ENCODE measurements at regions not wholly inside any gene's neighbourhood (a gene's known extent, or its start where the extent isn't known, plus 50 kb on each side); places are given as distances from the start of the nearest gene placed in this dataset.

GRCh38 chr9:79779901-79780300 lies 208.1 kb downstream of the TLE4 start:
- Histone ChIP-seq H3K36me3 (no peaks in the 10 kb centered on the region), H3K4me3 (no peak overlapping the region), H3K27ac (no peak overlapping the region), H3K27me3 (no peaks in the 10 kb centered on the region), H3K4me1 (no peaks in the 10 kb centered on the region), H3K9me3 (no peaks in the 10 kb centered on the region)
- ATAC-seq (no peak), DNase-seq (no peak)
- TF ChIP-seq CTCF (IDR thresholded peaks at IDR 0.05): no peak
- intact Hi-C loops (cut with DNase I): no loop called here

- no peaks in the 10 kb centered on the region for H3K27me3 ChIP-seq
- no peak overlapping the region for H3K4me3 ChIP-seq
- intact Hi-C loops (cut with DNase I): no loop called here
- H3K9me3 ChIP-seq: no peaks in the 10 kb centered on the region
- DNase-seq (no peak), ATAC-seq (no peak)
- no peaks in the 10 kb centered on the region for H3K4me1 ChIP-seq
- H3K36me3 ChIP-seq: no peaks in the 10 kb centered on the region
- TF ChIP-seq CTCF (IDR thresholded peaks at IDR 0.05): no peak
- no peak overlapping the region for H3K27ac ChIP-seq
These were observed 206.8 kb downstream of the TLE4 start for GRCh38 chr9:79778581-79778980.

GRCh38 chr9:79776581-79776980 lies 204.8 kb downstream of the TLE4 start:
- H3K36me3 ChIP-seq: no peaks in the 10 kb centered on the region
- H3K9me3 ChIP-seq: no peaks in the 10 kb centered on the region
- intact Hi-C loops (cut with DNase I): no loop called here
- H3K4me1 ChIP-seq: no peaks in the 10 kb centered on the region
- no peaks in the 10 kb centered on the region for H3K27me3 ChIP-seq
- H3K4me3 ChIP-seq: no peak overlapping the region
- no peak overlapping the region for H3K27ac ChIP-seq
- no peak for TF ChIP-seq CTCF (IDR thresholded peaks at IDR 0.05)
- DNase-seq (peak in 1 of 4 donors; percentile 10), ATAC-seq (no peak)

Data from left lung (tissue), 4 donors.